ENCODE measurements at regions not wholly inside any gene's neighbourhood (a gene's known extent, or its start where the extent isn't known, plus 50 kb on each side); places are given as distances from the start of the nearest gene placed in this dataset.

- Histone ChIP-seq H3F3A (replicated peaks; ENCODE audit: low read depth) (no peaks in the 10 kb centered on the region), H3K4me1 (ENCODE audit: insufficient read depth) (no peaks in the 10 kb centered on the region), H3K4me2 (no peak overlapping the region), H2AFZ (no peak overlapping the region), H3K4me3 (no peak overlapping the region), H3K9me2 (ENCODE audit: insufficient read depth) (no peaks in the 10 kb centered on the region), H3K27me3 (ENCODE audit: insufficient read depth) (no peaks in the 10 kb centered on the region), H3K27ac (ENCODE audit: low read depth) (no peak overlapping the region), H4K20me1 (replicated peaks; ENCODE audit: insufficient read depth) (no peaks in the 10 kb centered on the region), H3K79me2 (replicated peaks; ENCODE audit: insufficient read depth) (no peaks in the 10 kb centered on the region), H3K36me3 (ENCODE audit: insufficient read depth) (peaks cover 7% of the 10 kb centered on the region; the same call in 1 of the 2 replicates)
- no peak for TF ChIP-seq EZH2phosphoT487 (IDR thresholded peaks at IDR 0.05; ENCODE audit: unreplicated experiment)
- TF ChIP-seq STAT1 (IDR thresholded peaks at IDR 0.05; ENCODE audit: unreplicated experiment) = no peak
- no peak for TF ChIP-seq CTCF (conservative IDR thresholded peaks at IDR 0.05; ENCODE audit: low read depth in 2 of 2)
- no peak for TF ChIP-seq CREB1 (CRISPR knock-in tag; IDR thresholded peaks at IDR 0.05; ENCODE audit: low read depth)
- no peak for TF ChIP-seq ZNF462 (CRISPR knock-in tag; IDR thresholded peaks at IDR 0.05)
- no peak for TF ChIP-seq ZNF331 (CRISPR knock-in tag; IDR thresholded peaks at IDR 0.05; ENCODE audit: low read depth)
- TF ChIP-seq EZH2 (IDR thresholded peaks at IDR 0.05; ENCODE audit: low read depth, unreplicated experiment) = no peak
- TF ChIP-seq NANOG (IDR thresholded peaks at IDR 0.05; ENCODE audit: borderline replicate concordance) = no peak
- no peak for TF ChIP-seq REST (IDR thresholded peaks at IDR 0.05; ENCODE audit: unreplicated experiment)
- no peak for TF ChIP-seq POLR2AphosphoS5 (IDR thresholded peaks at IDR 0.05; ENCODE audit: low read depth)
- TF ChIP-seq JUNB (IDR thresholded peaks at IDR 0.05; ENCODE audit: unreplicated experiment) = no peak
- no peak for TF ChIP-seq ZNF114 (CRISPR knock-in tag; IDR thresholded peaks at IDR 0.05)
- no peak for TF ChIP-seq ETS1 (IDR thresholded peaks at IDR 0.05)
- peaks cover 2% of the 10 kb centered on the region for H3K27me3 Mint-ChIP-seq (ENCODE audit: insufficient read depth, low read depth, poor library complexity)
- no peaks in the 10 kb centered on the region for H3K4me1 Mint-ChIP-seq
- no peaks in the 10 kb centered on the region for H3K36me3 Mint-ChIP-seq (ENCODE audit: low read depth)
- no peak overlapping the region for H3K27ac Mint-ChIP-seq
- no peak overlapping the region for H3K4me3 Mint-ChIP-seq
- H3K9me3 Mint-ChIP-seq = no peaks in the 10 kb centered on the region; the same call in 2 of the 3 replicates
- ATAC-seq (no peak), DNase-seq (ENCODE audit: low spot score) (no peak)
Observed at GRCh38 chr6:135603249-135603648, 105.7 kb upstream of the AHI1 start.

All from GM23338 (cell line).